HG03342 (cell line): ENCODE measurements at regions not wholly inside any gene's neighbourhood (a gene's known extent, or its start where the extent isn't known, plus 50 kb on each side); places are given as distances from the start of the nearest gene placed in this dataset.
"Not testable (repeated sequence)": the region's sequence is repeated elsewhere in the genome, so short reads cannot be mapped to it uniquely, and the experiment has no call there.

ENCODE experiments used
- ATAC-seq: cut with Tn5 transposase; IDR thresholded peaks from one replicate; pipeline ENCODE4 v1.9.1; 2021; ENCODE audit warnings: mild to moderate bottlenecking, moderate library complexity; ENCODE audit not compliant: unreplicated experiment

DNA sequence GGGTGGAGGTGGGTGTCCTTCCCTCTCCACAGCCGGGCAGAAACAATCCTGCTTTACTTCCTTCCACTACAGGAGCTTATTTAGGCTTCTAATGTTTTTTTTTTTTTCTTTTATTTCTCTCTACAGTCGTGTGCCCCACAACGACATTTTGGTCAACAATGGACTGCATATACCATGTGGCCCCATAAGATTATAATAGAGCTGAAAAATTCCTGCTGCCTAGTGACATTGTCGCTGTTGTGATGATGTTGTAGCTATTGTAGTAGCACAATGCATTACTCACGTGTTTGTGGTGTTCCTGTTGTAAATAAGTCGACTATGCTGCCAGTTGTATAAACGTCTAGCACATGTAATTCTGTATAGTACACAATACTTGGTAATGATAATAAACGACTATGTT is 153.7 kb downstream of the IL20RB start:
- ATAC-seq: no peak

DNA sequence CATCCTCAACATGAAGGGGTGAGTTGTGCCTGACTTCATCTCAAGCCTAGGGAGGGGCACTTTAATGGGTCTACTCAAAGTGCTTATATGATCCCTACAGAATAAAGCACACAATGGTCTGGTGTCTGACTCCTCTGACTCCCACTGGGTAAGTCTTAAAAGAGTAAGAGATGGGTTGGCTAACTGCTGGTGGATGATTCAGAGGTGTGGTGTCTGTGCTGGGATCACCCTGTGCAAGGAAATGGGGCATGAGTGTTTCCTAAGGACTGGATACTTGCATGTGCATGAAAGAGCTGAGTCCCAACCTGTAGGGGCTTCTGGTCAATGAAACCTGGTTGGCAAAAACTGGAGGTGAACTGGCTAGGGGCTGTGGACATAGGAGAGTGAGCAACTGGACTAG is 158.8 kb downstream of the IL20RB start:
- no peak for ATAC-seq

DNA sequence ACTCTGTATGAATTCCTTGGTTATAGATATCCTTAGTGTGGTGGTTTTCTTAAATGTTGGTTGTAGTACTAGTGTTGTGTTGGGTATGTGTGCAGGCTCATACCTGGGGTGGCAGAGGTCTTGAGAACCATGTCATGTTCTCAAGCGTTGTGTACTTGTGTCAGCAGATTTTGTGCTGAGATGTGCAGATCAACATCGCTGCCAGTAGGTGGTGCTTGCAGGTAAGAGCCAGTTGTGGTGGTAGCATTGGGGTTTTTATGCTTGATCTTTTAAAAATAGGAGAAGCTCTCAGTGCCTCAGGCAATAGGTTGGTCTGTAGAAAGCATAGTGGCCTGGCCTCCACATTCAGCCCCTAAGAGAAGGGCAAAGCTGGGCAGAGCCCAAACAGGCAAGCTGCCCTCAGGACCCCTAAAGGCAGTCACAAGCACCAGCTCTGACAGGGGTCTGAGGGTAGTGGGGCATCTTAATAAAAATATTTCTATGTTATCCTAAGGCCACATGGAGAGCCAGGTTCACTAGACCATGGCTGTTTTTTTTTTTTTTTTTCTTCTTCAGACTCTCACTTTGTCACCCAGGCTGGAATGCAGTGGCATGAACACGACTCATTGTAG is 164.0 kb downstream of the IL20RB start:
- ATAC-seq: peak; percentile 66

DNA sequence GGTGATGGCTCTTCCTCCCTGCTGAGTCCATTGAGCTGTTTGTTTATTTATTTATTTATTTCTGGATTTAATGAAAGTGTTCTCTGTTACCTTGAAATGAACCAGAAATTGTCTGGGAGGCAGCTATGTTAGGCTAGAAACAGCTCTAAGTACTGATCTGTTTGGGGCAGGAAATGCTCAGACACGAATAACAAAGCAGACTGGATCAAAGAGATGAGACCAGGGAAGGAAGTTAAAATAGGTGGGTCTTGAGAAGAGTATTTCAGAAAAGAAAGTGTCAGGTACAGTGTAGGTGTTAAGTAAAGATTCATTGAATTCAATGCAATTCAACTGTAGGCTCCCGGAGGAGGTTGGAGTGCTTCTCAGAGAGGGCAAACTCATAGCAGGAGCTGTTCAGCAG is 173.3 kb downstream of the IL20RB start:
- ATAC-seq: no peak

DNA sequence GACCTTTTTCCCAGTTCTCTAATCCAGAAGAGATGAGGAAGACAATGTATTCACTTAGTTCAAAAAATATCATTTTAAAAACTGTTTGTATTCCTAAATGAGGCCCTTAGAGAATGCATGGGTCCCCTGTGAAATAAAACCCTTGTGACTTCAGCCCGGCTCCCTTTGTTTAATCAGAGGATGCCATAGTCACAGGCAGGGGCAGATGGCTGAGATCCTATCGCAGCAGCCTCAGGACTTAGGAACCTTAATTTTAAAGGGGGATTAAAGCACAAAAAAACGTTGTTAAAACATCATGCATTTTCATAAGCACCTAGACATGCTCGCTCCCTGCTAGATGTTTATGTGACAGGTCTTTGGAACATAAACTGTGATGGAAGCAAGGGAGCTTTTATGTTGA is 176.6 kb downstream of the IL20RB start:
- no peak for ATAC-seq

DNA sequence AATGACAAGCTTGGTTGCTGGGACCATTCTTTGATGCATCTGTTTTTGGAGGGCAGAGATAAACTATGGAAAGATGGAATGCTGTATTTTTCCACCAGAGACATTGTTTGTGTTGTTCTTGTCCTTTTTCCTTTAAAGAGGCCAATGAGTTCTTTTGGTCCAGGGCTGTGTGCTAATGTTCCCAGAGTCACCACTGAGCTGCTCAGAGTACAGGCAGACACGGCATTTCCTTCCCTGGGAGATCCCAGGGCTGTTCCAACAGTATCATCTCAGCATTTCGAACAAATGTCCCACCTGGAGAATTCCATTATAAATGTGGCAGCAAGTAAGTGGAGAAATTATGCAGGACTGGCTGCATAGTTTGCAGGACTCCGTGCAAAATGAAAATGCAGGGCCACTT is 190.6 kb downstream of the IL20RB start:
- ATAC-seq: no peak

DNA sequence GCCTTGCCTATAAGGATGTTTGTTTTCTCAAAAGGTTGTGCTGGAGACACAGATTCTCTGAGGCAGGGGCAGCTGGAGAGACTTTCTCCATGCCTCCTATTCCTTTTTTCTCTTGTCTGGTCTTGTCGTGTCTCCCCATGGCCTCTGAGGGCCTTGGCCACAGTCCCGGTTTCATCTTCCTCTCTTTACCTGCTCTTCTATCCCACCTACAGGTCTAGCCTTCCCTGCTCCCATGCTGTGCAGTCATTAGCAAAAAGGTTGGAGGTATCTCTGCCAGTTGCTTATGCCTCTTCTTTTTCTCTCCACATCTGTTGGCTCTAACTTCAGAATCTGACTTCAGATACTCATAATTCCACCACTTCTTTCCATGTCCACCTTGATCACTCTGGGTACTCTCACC is 191.1 kb downstream of the IL20RB start:
- ATAC-seq: no peak

DNA sequence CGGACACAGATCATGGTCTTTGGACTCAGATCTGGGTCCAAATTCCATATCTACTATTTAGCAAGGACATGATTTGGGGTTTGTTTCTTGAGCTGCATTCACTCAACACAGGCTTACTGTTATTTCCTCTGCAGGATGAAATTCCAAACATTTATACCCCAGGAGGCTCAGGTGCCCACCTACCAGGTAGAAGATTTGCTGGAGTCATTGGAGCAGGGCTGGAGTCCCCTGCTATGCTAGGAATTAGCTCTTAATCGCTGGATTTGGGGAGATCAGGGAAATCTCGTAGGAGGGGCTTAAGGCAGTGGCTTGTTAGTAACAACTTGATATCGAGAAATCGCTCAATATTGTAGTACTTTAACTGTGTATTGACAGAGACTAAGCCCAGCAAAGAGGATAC is 193.0 kb downstream of the IL20RB start:
- ATAC-seq: no peak

DNA sequence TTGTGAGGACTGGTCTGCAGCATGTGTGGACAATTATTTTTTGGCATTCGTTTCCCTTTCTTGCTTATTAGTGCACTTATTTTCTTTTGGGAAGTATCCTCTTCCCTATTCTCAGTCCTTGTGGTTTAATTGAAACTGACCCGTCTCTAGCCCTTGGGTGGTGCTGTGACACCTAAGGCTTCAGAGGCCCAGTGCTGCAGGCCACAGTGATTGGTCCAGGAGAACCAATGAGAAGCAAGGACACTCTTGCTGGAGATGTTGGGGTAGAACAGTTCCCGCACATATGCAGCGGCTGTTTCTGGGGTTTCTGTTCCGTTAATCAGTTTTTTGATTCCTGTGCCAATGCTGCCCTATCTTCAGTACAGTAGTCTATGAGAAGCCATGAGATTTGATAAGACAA is 195.3 kb downstream of the IL20RB start:
- ATAC-seq: not testable (repeated sequence)

DNA sequence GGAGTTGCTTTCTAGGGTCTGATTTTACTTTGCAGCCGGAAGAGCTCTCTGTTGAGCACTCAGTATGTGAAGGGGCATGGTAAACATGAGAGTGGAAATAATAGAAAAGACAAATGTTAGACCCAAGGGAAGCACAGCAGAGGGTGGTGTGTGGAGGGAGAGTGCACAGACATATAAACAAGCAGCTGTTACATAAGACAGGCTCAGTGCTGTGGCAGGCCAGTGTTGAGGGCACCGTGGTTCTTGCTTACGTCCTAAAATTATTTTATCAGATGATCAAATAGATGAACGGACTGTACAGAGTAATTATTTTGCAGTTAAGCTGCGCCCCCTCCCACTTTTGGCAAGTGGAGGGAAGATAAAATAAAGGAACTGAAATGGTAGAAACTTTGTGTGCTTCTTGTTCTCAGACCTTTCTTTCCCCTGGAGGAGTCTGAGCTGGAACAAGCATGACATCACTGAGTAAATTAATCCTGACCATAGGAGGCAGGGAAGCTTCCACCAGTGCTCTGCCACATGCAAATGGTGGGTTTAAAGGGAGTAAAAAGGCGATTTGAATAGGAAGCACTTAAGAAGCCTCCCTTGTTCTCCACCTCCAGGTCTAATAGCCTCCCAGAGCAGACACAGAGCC is 205.6 kb downstream of the IL20RB start:
- no peak for ATAC-seq

DNA sequence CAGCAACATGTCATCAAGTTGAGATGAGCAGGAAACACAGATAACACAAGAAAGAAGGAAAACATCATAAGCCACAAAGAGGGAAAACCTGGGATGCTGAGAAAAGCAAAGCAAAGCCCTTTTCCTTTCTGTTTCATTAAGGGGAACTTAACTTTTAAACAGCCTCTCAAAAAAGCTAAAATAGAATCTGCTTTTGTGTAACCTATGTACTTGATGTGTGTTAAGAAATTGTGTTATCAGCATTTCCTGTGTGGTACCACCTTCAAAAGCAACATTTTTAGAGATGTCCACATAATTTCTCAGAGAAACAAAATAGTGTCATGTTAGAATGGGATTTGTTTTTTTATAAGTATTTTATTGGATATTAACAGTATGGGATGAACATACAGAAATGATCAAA is 206.2 kb downstream of the IL20RB start:
- ATAC-seq: no peak

DNA sequence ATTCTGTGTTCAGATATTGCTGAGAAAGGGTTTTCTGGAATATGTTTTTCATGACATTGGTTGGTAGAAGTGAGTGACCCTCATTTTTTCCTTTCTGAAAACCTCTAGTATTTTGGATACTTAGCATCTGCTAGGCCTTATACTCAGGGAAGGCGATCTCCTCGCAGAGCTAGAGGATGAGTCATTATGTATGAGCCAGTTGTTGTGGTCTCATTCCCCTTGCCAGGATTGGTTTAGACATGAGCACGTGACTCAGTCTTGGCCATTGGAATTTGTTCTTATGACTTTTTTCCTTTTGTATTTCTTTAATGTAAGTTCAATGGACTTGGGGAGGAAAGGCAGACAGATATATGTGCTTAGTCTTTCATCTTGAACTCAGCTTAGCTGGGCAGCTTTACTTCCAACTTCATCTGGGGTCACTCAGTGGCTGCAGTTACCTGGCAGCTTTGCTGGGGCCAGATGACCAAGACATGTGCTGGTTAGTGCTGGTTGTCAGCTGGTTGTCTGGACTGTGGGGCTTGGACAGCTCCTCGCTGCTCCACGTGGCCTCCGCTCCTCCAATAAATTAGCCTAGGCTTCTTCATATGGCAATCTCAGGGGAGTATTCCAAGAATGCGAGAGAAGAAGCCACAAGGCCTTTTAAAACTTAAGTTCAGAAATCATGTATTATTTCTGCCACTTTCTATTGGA is 207.5 kb downstream of the IL20RB start:
- no peak for ATAC-seq

DNA sequence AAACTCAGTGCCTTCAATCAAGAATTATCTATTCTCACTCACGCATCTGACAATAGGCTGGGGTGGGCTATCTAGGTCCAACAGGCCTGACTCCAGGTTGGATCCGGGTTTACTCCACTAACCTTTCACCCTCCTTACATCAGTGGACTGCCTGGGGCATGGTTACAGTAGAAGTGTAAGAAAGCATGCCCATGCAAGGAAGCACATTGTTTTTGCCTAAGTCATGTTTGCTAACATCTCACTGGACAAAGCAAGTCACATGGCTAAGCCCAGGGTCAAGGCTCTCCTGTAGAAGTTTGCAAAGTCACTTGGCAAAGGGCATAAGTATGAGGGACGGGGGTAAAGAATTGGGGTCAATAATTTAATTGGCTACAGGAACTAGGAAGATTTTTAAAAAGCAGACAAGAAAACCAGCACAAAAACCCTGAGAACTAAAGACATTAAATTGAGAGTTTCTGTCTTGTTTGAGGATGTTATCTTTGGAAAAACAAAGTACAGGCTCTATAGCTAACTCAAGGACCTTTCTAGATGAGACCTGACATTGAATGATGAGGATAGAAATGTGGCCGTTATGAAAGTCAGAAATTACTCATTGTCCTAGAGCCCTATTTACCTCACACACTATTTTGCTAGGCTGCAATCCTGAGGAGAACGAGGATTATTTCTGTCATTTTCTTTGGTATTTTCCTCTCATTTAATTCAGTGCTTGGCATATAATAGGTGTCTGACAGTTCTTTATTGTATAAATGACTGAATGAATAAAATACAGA is 214.2 kb downstream of the IL20RB start:
- ATAC-seq: no peak

DNA sequence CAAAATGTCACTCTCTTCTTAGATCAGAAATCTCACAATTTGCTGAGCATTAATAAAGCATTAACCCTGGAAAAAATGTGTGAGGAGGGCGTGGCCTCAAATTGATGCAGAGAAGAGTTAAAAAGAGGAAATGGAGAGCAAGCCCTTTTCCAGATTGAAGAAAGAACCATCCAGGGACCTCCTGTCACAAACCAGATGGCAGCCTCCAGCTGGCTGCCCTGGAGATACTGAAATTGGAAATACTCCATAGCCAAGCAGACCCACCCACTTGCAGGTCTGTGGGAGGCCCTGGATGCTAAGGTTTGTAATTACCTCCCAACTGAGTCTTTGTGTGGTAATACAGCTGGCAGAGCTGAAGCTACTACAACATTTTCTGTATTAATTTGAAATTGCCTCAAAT is 214.9 kb downstream of the IL20RB start:
- ATAC-seq: no peak

DNA sequence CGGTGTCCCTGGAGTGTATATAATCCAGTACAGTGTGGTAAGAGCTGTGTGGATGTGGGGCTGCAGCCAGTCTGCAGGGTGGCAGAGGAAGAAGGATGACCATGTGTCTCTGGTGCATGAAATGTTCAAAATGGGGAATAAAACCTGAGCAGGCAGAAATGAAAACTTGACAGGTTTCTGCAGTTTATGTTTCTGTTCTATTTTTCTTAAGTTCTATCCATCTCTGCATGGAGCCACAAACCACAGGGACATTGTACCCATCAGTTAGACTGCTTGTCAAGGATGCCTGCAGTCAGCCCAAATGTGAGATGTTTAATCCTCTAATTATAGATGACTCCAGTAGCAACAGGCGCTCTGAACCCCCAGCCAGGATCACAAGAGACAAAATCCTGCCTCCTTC is 216.7 kb downstream of the IL20RB start:
- no peak for ATAC-seq

DNA sequence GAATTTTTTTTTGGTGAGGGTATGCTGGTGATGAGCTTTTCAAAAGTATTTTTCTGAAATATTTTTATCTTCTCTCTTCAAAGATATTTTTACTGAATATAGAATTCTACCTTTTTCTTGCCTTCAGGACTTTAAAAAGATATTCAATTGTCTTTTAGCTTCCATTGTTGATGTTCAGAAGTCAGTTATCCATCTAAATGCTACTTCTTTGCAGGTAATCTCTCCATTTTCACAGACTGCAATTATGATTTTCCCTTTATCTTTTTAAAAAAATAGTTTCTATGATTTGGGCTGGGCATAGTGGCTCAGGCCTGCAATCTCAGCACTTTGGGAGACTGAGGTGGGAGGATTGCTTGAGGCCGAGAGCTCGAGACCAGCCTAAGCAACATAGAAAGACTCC is 222.4 kb downstream of the IL20RB start:
- ATAC-seq: no peak

DNA sequence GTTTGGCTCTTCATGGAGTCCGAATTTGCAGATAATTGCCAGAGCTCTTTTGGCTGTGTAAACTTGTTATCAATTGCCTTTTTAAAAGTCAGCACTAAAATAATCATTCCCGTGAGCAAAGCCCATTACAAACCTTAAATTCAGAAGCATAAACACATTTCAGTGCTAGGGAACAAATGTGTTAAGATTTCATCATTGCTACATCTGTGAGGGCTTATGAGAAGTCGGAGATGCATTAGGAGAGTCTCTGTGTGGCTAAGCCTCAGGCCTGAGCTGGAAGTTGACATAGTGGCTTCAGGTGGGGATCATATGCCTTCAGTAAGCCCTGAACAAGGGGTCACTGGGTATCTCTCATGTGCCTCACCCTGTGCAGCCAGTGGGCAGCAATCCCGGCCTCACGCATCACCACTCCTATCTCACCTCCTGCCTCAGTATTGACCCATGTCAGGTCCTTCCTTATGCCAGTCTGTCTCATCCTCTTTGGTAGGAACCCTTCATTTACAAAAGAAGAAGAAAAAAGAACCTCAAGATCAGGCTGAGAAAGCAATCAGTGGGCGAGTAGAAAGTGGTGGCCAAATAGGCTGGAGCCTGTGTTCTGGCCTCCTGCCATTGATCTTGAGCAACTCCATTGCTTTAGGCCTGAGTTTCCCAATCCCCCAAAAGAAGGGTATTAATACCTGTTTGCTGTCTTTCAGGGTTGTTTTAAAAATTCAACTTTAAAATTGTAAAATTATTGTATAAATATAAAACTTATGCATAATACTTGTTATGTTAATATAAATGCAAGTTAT is 233.5 kb downstream of the IL20RB start:
- ATAC-seq: no peak

DNA sequence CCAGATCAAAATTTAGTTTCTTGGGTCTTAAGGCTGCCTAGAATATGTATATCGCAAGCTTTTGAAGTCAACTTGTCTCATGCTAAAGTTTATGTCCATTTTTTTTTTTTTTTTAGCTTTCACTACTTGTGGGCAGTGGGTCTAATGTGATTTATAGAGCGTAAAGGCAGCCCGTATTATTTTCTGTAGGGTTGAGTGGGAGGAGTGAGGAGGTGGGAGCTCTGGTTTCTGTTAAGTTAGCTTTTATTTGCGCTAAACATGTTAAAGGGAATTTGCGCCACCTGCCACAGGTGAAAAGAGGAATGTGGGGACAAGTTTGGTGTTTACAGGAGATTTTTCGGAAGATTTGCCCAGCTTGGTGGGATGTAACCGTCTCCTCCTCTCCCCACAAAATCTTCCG is 234.2 kb downstream of the IL20RB start:
- no peak for ATAC-seq

DNA sequence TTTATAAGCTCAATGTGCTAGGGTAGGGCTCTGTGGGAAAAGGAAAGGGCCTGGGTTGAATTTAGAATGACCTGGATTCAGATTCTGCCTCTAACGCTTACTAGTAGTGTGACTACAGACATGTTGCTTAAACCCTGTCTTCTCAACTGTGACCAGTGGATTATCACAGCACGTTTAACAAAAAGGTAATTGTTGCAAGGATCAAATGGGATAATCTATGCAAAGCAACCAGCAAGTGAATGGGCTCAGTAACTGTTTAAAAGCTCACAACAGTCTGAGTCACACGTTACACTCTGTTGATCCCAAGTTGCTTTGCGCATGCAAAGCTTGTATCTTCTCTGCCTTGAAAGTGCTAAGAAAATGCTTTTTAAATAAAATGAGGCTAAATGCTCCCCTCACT is 236.5 kb downstream of the IL20RB start:
- no peak for ATAC-seq

DNA sequence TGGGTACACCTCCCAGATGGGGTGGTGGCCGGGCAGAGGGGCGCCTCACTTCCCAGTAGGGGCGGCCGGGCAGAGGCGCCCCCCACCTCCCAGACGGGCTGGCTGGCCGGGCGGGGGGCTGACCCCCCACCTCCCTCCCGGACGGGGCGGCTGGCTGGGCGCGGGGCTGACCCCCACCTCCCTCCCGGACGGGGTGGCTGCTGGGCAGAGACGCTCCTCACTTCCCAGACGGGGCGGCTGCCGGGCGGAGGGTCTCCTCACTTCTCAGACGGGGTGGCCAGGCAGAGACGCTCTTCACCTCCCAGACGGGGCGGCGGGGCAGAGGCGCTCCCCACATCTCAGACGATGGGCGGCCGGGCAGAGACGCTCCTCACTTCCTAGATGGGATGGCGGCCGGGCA is 240.6 kb downstream of the IL20RB start:
- not testable (repeated sequence) for ATAC-seq

DNA sequence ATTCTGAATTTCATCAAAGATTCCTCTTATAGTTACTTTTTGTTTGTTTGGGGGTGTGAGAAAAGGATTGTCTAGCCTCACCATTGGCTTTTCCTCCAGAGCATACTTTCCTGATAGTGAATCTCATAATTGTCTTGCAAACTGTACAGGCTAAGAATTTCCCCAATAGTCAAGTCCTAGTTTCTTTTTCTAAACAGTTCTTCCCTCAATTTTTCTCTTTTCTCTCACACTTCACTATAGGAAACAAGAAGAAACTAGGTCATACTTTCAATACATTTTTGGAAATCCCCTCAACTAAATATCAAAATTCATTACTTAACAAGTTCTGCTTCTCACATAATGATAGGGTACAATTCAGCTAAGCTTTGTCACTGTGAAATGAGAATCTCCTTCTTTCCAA is 241.9 kb downstream of the IL20RB start:
- ATAC-seq: no peak
